ENCODE measurements at regions not wholly inside any gene's neighbourhood (a gene's known extent, or its start where the extent isn't known, plus 50 kb on each side); places are given as distances from the start of the nearest gene placed in this dataset.

DNA sequence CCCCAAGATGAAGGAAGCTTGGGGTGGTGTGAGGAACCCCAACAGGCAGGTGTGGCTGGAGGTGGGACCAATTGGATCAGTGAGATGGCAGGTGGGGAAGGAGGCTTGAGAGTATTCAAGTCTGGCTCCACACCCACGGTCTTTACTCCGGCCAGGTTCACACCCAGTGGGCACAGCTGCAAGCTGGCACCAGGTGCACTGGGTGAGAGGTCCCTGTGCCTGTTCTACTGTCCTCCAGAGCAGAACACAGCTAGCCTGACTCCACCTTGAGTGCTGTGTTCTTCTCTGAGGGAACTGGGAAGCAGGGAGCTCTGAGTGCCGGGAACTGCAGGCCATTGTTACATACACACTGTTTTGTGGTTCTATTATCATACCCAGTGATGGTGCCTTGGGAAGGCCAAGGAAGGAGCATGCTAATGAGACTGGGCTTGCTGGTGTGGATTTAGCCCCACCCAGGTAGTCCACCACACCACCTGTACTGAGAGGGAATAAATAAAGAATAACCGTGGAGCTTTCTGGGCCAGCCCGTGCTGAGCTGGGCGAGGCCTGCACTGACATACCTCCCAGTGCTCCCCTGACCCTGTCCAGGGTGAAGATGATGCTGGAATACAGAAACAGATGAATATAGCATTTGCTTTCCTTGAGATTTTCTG, 93.4 kb downstream of the ABHD5 start:
- TF ChIP-seq, protein P1, sequence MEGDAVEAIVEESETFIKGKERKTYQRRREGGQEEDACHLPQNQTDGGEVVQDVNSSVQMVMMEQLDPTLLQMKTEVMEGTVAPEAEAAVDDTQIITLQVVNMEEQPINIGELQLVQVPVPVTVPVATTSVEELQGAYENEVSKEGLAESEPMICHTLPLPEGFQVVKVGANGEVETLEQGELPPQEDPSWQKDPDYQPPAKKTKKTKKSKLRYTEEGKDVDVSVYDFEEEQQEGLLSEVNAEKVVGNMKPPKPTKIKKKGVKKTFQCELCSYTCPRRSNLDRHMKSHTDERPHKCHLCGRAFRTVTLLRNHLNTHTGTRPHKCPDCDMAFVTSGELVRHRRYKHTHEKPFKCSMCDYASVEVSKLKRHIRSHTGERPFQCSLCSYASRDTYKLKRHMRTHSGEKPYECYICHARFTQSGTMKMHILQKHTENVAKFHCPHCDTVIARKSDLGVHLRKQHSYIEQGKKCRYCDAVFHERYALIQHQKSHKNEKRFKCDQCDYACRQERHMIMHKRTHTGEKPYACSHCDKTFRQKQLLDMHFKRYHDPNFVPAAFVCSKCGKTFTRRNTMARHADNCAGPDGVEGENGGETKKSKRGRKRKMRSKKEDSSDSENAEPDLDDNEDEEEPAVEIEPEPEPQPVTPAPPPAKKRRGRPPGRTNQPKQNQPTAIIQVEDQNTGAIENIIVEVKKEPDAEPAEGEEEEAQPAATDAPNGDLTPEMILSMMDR (IDR thresholded peaks at IDR 0.05; ENCODE audit: low read depth, low read length, missing control alignments) = no peak
- DNase-seq (ENCODE audit: extremely low read depth, low read depth) = no peak
- H3K4me3 ChIP-seq (replicated peaks; ENCODE audit: low read depth, low read length) = no peak overlapping the region

DNA sequence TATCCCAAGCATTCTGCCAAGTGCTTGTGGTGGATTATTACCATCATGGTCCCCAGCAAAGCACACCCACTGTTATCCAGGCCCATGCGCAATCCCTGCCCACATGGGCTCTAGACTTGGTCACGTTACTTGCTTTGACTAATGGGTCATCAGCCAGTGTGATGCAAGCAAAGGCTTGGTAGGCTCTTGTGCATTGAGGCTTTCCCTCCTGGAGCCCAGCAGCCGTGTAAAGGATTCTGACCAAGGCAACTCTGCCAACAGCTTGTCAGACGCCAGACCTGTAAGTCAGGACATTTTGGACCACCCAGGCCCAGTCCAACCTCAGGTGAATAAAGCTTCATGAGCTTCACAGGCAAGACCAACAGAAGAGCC, 93.9 kb downstream of the ABHD5 start:
- H3K4me3 ChIP-seq (replicated peaks; ENCODE audit: low read depth, low read length) = no peak overlapping the region
- TF ChIP-seq, protein P1 (IDR thresholded peaks at IDR 0.05; ENCODE audit: low read depth, low read length, missing control alignments) = no peak
- no peak for DNase-seq (ENCODE audit: extremely low read depth, low read depth)

DNA sequence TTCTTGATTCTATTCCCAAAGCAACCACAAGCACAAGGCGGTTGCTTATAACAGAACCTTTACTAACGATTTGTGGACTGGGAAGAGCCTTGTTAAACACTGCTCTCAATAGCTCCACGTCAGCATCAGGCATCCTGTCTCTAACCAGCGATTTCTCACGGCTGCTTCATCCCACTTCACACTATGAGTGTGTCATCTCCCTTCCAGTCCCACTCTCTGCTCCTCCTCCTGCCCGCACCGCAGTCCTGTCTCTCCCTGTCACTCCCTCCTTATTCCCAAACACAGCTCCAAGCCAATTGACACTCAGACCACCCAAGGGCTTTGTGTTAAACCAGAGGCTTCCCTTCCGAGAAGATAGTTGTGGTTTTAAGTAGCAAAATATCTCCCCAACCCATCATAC, 94.8 kb downstream of the ABHD5 start:
- H3K4me3 ChIP-seq (replicated peaks; ENCODE audit: low read depth, low read length) = no peak overlapping the region
- TF ChIP-seq, protein P1 (IDR thresholded peaks at IDR 0.05; ENCODE audit: low read depth, low read length, missing control alignments) = no peak
- DNase-seq (ENCODE audit: extremely low read depth, low read depth) = no peak

DNA sequence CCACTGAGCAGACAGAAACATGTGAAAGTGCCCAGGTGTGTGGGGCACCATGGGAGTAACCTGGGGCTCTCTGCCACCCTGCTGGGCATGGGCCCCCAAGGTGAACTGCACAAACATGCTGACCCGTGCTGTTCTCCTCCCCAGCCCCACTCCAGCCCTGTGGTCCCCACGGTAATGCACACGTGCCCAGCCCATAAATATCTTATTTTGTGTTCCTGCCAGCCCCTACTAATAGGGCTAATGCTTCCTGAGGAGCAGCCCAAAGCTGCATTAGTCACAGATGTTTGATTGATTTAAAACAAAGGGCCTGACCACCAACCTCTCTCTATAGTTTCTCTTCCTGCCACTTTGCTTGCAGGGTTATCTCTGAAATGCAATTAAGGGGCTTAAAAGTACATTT, 95.4 kb downstream of the ABHD5 start:
- TF ChIP-seq, protein P1 (IDR thresholded peaks at IDR 0.05; ENCODE audit: low read depth, low read length, missing control alignments) = no peak
- DNase-seq (ENCODE audit: extremely low read depth, low read depth) = no peak
- H3K4me3 ChIP-seq (replicated peaks; ENCODE audit: low read depth, low read length) = no peak overlapping the region

DNA sequence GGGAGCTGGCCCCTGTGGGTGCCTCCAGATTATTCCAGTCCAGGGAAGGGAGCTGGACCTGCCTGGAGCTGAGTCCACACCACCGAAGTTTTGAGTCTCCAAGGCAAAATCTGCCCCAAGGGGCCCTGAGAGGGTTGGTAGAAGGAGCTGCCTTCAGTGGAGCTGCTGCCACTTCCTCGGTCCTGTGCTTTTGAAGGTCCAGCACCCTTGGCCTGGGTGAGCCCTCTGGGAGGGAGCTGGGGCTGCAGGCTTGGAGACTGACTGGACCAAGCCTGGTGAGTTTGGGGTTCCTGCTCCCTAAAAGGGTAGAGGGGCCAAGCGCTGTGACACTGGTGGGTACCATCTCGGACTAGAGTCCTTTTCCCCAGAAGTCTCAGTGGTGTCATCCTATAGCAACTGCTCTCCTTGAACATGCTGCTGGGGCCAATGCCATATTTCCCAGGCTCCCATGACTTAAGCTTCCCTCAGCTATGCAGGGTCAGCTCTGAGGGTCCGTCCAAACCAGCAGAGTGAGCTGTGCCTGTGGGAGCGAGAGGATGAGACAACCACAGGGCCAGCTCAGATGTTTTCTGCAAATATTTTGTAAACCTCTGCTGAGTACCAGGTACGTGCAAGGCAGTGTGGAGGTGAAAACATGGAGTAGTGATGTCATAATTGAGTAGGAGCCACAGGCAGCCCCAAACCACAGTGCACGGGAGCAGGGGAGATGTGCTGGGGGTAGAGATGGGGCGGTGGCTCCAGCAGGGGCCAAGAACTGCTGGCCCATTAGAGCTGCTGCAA, 96.0 kb downstream of the ABHD5 start:
- H3K4me3 ChIP-seq (replicated peaks; ENCODE audit: low read depth, low read length) = no peak overlapping the region
- no peak for DNase-seq (ENCODE audit: extremely low read depth, low read depth)
- TF ChIP-seq, protein P1 (IDR thresholded peaks at IDR 0.05; ENCODE audit: low read depth, low read length, missing control alignments) = no peak

DNA sequence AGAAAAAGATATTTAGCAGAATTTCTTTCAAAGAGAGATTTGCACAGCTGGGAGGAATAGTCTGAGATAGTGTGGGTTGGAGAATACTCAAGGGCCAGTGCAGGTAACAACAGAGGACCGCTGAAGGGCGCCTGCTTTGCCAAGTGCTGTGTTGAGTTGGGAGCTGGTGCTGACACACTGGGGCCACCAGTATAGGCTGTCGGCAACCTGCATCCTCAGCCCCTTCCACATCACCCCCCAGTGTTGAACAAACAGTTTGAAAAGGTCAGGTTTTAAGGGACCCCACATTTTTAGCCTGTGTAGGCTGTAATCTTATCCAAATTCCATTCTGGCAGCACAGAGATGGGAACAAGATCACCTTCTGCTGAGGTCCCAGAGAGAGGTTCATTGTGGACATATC, 96.6 kb downstream of the ABHD5 start:
- DNase-seq (ENCODE audit: extremely low read depth, low read depth) = no peak
- TF ChIP-seq, protein P1 (IDR thresholded peaks at IDR 0.05; ENCODE audit: low read depth, low read length, missing control alignments) = no peak
- no peak overlapping the region for H3K4me3 ChIP-seq (replicated peaks; ENCODE audit: low read depth, low read length)
